Muscle of arm (tissue), 1 donor: ENCODE measurements at regions not wholly inside any gene's neighbourhood (a gene's known extent, or its start where the extent isn't known, plus 50 kb on each side); places are given as distances from the start of the nearest gene placed in this dataset.
"Not testable (repeated sequence)": the region's sequence is repeated elsewhere in the genome, so short reads cannot be mapped to it uniquely, and the experiment has no call there.

ENCODE experiments used
- DNase-seq: peaks from one replicate; pipeline ENCODE4 v3.0.0-alpha.2; 2013

- no peak for DNase-seq
These were observed 161.1 kb downstream of the PHF8 start for GRCh38 chrX:53883196-53883595.

GRCh38 chrX:53882331-53882730 is 161.9 kb downstream of the PHF8 start:
- no peak for DNase-seq

GRCh38 chrX:53880786-53881185 is 163.5 kb downstream of the PHF8 start:
- DNase-seq: not testable (repeated sequence)

GRCh38 chrX:53859890-53860289 is 173.4 kb upstream of the HUWE1 start:
- DNase-seq: no peak

GRCh38 chrX:53831662-53832635 is 145.4 kb upstream of the HUWE1 start:
- DNase-seq: no peak

- no peak for DNase-seq
These were observed 138.2 kb upstream of the HUWE1 start for GRCh38 chrX:53824686-53825085.

- not testable (repeated sequence) for DNase-seq
These were observed 131.6 kb upstream of the HUWE1 start for GRCh38 chrX:53818115-53818514.

GRCh38 chrX:53817548-53817947 is 131.0 kb upstream of the HUWE1 start:
- DNase-seq: no peak

- no peak for DNase-seq
These were observed 127.3 kb upstream of the HUWE1 start for GRCh38 chrX:53813670-53814440.

- DNase-seq: no peak
These were observed 111.8 kb upstream of the HUWE1 start for GRCh38 chrX:53798281-53798680.

GRCh38 chrX:53795576-53795975 is 109.1 kb upstream of the HUWE1 start:
- DNase-seq: peak; percentile 44

- DNase-seq: no peak
These were observed 107.7 kb upstream of the HUWE1 start for GRCh38 chrX:53794181-53794580.

GRCh38 chrX:53768865-53769264 is 82.3 kb upstream of the HUWE1 start:
- no peak for DNase-seq

- DNase-seq: no peak
These were observed 81.9 kb upstream of the HUWE1 start for GRCh38 chrX:53768451-53768850.

- no peak for DNase-seq
These were observed 81.0 kb upstream of the HUWE1 start for GRCh38 chrX:53767544-53767943.

GRCh38 chrX:53757181-53757580 is 70.7 kb upstream of the HUWE1 start:
- not testable (repeated sequence) for DNase-seq

GRCh38 chrX:53746718-53747117 is 60.2 kb upstream of the HUWE1 start:
- no peak for DNase-seq

GRCh38 chrX:53743244-53743643 is 56.7 kb upstream of the HUWE1 start:
- DNase-seq: no peak

- DNase-seq: no peak
These were observed 51.9 kb upstream of the HUWE1 start for GRCh38 chrX:53738370-53738906.
